CD14-positive monocyte (primary cell): ENCODE measurements at regions not wholly inside any gene's neighbourhood (a gene's known extent, or its start where the extent isn't known, plus 50 kb on each side); places are given as distances from the start of the nearest gene placed in this dataset.
A peak's percentile ranks its signal among the peaks of the same experiment; 100 is the strongest.

Experiments
- DNase-seq, 3 donors: peaks; one replicate each; pipeline ENCODE4 v3.0.0-alpha.2; 2011 to 2022
- H2AFZ ChIP-seq: 2 replicates; pipeline ENCODE4 v1.6.0; 2012; ENCODE audit warnings: mild to moderate bottlenecking, low read depth, low read length, inconsistent platforms; ENCODE audit not compliant: insufficient read depth, poor library complexity, severe bottlenecking
- H3K27ac ChIP-seq, 2 donors: 1 replicate in 1 of 2; 2 replicates in 1 of 2; pipeline ENCODE4 v1.5.1; 2012 to 2013; ENCODE audit warnings: low read length in 2 of 2, control low read depth in 1 of 2, inconsistent platforms in 1 of 2, low read depth in 1 of 2, mild to moderate bottlenecking in 1 of 2
- H3K27me3 ChIP-seq, 2 donors: one replicate each; pipeline versions ENCODE4 v1.6.0 to v1.6.1; 2011 to 2013; ENCODE audit warnings: low read length in 2 of 2; ENCODE audit not compliant: control insufficient read depth in 2 of 2, insufficient read depth in 2 of 2
- H3K36me3 ChIP-seq, 2 donors: replicated peaks in 1 of 2; 1 replicate in 1 of 2; 2 replicates in 1 of 2; pipeline versions ENCODE4 v1.5.1 to v1.6.1; 2012 to 2013; ENCODE audit warnings: low read length in 2 of 2, control low read depth in 1 of 2, inconsistent platforms in 1 of 2, mild to moderate bottlenecking in 1 of 2; ENCODE audit not compliant: insufficient read depth in 2 of 2, control insufficient read depth in 1 of 2
- H3K4me1 ChIP-seq, 2 donors: 1 replicate in 1 of 2; 2 replicates in 1 of 2; pipeline versions ENCODE4 v1.5.1 to v1.6.1; 2012 to 2013; ENCODE audit warnings: low read length in 2 of 2, control low read depth in 1 of 2, inconsistent platforms in 1 of 2, mild to moderate bottlenecking in 1 of 2, moderate library complexity in 1 of 2; ENCODE audit not compliant: insufficient read depth in 2 of 2, control insufficient read depth in 1 of 2
- H3K4me2 ChIP-seq: replicated peaks from 2 replicates; pipeline ENCODE3; 2012; ENCODE audit warnings: low read length, moderate library complexity, mild to moderate bottlenecking; ENCODE audit not compliant: poor library complexity, severe bottlenecking; ENCODE audit errors: extremely low read depth
- H3K4me3 ChIP-seq, 3 experiments: fragments of 200-600 bp in 1 of 3; sonication (generic) in 1 of 3; replicated peaks in 1 of 3; 1 replicate in 2 of 3; 2 replicates in 1 of 3; pipeline ENCODE4 v1.5.1; 2011 to 2013; ENCODE audit warnings: low read length in 3 of 3, mild to moderate bottlenecking in 3 of 3, control low read depth in 2 of 3, low read depth in 2 of 3, inconsistent platforms in 1 of 3, moderate library complexity in 1 of 3
- H3K79me2 ChIP-seq: 2 replicates; pipeline ENCODE4 v1.6.0; 2012; ENCODE audit warnings: mild to moderate bottlenecking, control low read depth, inconsistent platforms, low read length, moderate library complexity; ENCODE audit not compliant: insufficient read depth
- H3K9ac ChIP-seq: 2 replicates; pipeline ENCODE4 v1.6.0; 2017; ENCODE audit warnings: low read length, mild to moderate bottlenecking; ENCODE audit not compliant: insufficient read depth, poor library complexity, severe bottlenecking
- H3K9me3 ChIP-seq, 2 donors: replicated peaks in 1 of 2; 1 replicate in 1 of 2; 2 replicates in 1 of 2; pipeline versions ENCODE4 v1.5.1 to v1.6.1; 2012 to 2013; ENCODE audit warnings: low read length in 2 of 2, control low read depth in 1 of 2; ENCODE audit not compliant: control insufficient read depth in 1 of 2, insufficient read depth in 1 of 2
- H4K20me1 ChIP-seq: 2 replicates; pipeline ENCODE4 v1.6.0; 2012; ENCODE audit warnings: mild to moderate bottlenecking, low read length, control low read depth, moderate library complexity; ENCODE audit not compliant: insufficient read depth
- H3K27ac Mint-ChIP-seq, 7 donors: one replicate each; pipeline ENCODE4 v1.8.0; 2020; ENCODE audit warnings: mild to moderate bottlenecking in 7 of 7, mixed read lengths in 7 of 7, moderate library complexity in 6 of 7, inconsistent platforms in 2 of 7
- H3K27me3 Mint-ChIP-seq, 3 donors: one replicate each; pipeline ENCODE4 v1.8.0; 2021 to 2022; ENCODE audit warnings: low read depth in 3 of 3, mild to moderate bottlenecking in 3 of 3, mixed read lengths in 3 of 3, moderate library complexity in 3 of 3, inconsistent platforms in 1 of 3
- H3K36me3 Mint-ChIP-seq, 2 donors: one replicate each; pipeline ENCODE4 v1.8.0; 2020; ENCODE audit warnings: mixed read lengths in 2 of 2, inconsistent platforms in 1 of 2, mild to moderate bottlenecking in 1 of 2
- H3K4me1 Mint-ChIP-seq: one replicate; pipeline ENCODE4 v1.8.0; 2020; ENCODE audit warnings: mild to moderate bottlenecking, mixed read lengths
- H3K4me3 Mint-ChIP-seq, 2 donors: one replicate each; pipeline ENCODE4 v1.8.0; 2020; ENCODE audit warnings: mild to moderate bottlenecking in 2 of 2, mixed read lengths in 2 of 2, moderate library complexity in 1 of 2
- H3K9me3 Mint-ChIP-seq, 7 donors: one replicate each; pipeline ENCODE4 v1.8.0; 2020 to 2022; ENCODE audit warnings: mixed read lengths in 7 of 7, mild to moderate bottlenecking in 6 of 7, moderate library complexity in 6 of 7, inconsistent platforms in 2 of 7
- WGBS: methylation state at CpG from one replicate; pipeline ENCODE4 v1.1.5; 2013; ENCODE audit warnings: missing lambda C conversion rate; ENCODE audit not compliant: insufficient coverage; 5-methylcytosine and 5-hydroxymethylcytosine counted together
- intact Hi-C, 2 donors: fragments of 100-400 bp; cut with micrococcal nuclease; formaldehyde crosslinking; loops; one replicate each; pipeline versions ENCODE4 v1.15.0 to v1.15.1; 2023
- TF ChIP-seq, protein P1 (sequence below): fragments of 200-600 bp; IDR thresholded peaks from one replicate; pipeline ENCODE4 v1.8.0; 2022; ENCODE audit warnings: antibody characterized with exemption, mild to moderate bottlenecking

DNA sequence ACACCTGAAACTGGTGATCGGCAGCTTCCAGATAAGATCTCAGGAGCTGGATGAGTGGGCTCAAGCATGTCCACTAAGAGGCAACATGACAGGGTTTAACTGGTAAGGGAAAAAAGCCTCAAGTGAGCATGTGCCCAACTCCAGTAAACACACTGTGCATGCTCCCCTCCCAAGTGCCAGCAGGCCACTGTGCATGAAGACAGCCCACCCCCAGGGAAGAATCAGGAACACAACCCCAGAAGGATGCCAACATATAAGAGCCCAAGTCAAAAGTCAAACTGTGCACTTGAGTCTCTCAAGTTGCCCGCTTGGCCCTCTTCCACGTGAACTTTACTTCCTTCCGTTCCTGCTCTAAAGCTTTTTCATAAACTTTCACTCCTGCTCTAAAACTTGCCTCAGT, 311.3 kb upstream of the PRKD1 start:
- no peaks in the 10 kb centered on the region for H3K36me3 ChIP-seq
- no peak overlapping the region for H3K4me2 ChIP-seq
- no peak overlapping the region for H3K27ac ChIP-seq
- no peaks in the 10 kb centered on the region for H3K4me1 Mint-ChIP-seq
- peaks cover 0 to 14% (median 2%) of the 10 kb centered on the region in 7 donors for H3K9me3 Mint-ChIP-seq
- peak overlapping the region in 1 of 7 donors; percentile 53 for H3K27ac Mint-ChIP-seq
- no peaks in the 10 kb centered on the region for H3K79me2 ChIP-seq
- no peak overlapping the region for H3K4me3 ChIP-seq
- no peak overlapping the region for H3K4me3 Mint-ChIP-seq
- H4K20me1 ChIP-seq = no peaks in the 10 kb centered on the region
- H3K27me3 Mint-ChIP-seq = peaks cover 0 to 3% (median 0%) of the 10 kb centered on the region in 3 donors
- no peak overlapping the region for H2AFZ ChIP-seq
- 100% methylated on average over 3 of the region's 4 CpGs for WGBS
- H3K27me3 ChIP-seq = no peaks in the 10 kb centered on the region
- TF ChIP-seq, protein P1, sequence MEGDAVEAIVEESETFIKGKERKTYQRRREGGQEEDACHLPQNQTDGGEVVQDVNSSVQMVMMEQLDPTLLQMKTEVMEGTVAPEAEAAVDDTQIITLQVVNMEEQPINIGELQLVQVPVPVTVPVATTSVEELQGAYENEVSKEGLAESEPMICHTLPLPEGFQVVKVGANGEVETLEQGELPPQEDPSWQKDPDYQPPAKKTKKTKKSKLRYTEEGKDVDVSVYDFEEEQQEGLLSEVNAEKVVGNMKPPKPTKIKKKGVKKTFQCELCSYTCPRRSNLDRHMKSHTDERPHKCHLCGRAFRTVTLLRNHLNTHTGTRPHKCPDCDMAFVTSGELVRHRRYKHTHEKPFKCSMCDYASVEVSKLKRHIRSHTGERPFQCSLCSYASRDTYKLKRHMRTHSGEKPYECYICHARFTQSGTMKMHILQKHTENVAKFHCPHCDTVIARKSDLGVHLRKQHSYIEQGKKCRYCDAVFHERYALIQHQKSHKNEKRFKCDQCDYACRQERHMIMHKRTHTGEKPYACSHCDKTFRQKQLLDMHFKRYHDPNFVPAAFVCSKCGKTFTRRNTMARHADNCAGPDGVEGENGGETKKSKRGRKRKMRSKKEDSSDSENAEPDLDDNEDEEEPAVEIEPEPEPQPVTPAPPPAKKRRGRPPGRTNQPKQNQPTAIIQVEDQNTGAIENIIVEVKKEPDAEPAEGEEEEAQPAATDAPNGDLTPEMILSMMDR = no peak
- H3K9me3 ChIP-seq = no peaks in the 10 kb centered on the region
- H3K4me1 ChIP-seq = no peaks in the 10 kb centered on the region
- no peak overlapping the region for H3K9ac ChIP-seq
- no peaks in the 10 kb centered on the region for H3K36me3 Mint-ChIP-seq
- intact Hi-C loops = no loop called here
- DNase-seq = no peak

DNA sequence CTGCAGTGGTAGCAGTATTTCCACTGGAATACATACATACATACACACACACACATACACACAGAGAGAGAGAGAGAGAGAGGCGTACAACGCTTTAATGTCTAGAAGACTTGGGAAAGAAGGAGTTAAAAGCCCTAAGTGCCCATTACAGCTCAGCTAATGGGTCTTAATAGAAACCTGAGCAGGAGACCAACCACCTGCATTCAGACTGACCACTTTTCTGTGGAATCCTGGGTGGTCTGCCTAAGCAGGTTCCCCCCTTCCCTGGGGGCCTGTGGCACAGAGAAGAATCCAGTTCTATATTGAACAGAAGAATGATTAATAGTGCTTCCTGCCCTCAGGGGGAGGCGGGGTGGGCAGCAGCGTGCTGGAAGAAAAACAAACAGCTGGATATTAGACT, 312.4 kb upstream of the PRKD1 start:
- TF ChIP-seq, protein P1 = no peak
- Mint-ChIP-seq H3K27me3 (peaks cover 0 to 3% (median 0%) of the 10 kb centered on the region in 3 donors), H3K9me3 (peaks cover 0 to 14% (median 2%) of the 10 kb centered on the region in 7 donors), H3K4me3 (no peak overlapping the region), H3K36me3 (no peaks in the 10 kb centered on the region), H3K4me1 (no peaks in the 10 kb centered on the region), H3K27ac (no peak overlapping the region)
- H3K36me3 ChIP-seq = no peaks in the 10 kb centered on the region
- no CpG with 5 or more reads among the region's 4 CpGs for WGBS
- no peak overlapping the region for H2AFZ ChIP-seq
- H3K9me3 ChIP-seq = no peaks in the 10 kb centered on the region
- no peaks in the 10 kb centered on the region for H3K4me1 ChIP-seq
- H4K20me1 ChIP-seq = no peaks in the 10 kb centered on the region
- intact Hi-C loops = no loop called here
- DNase-seq = no peak
- no peak overlapping the region for H3K4me2 ChIP-seq
- no peak overlapping the region for H3K27ac ChIP-seq
- H3K4me3 ChIP-seq = no peak overlapping the region
- H3K27me3 ChIP-seq = no peaks in the 10 kb centered on the region
- no peak overlapping the region for H3K9ac ChIP-seq
- H3K79me2 ChIP-seq = no peaks in the 10 kb centered on the region
